Mucosa of descending colon (tissue), 3 donors: ENCODE measurements at regions not wholly inside any gene's neighbourhood (a gene's known extent, or its start where the extent isn't known, plus 50 kb on each side); places are given as distances from the start of the nearest gene placed in this dataset.

Experiments
- ATAC-seq: fragments of 200-7000 bp; cut with Tn5 transposase; one replicate; pipeline ENCODE4 v1.9.1; 2020; ENCODE audit warnings: mild to moderate bottlenecking, moderate library complexity
- DNase-seq, 3 donors: peaks; one replicate each; pipeline ENCODE4 v3.0.0-alpha.2; 2020
- H3K36me3 ChIP-seq: fragments of 200-600 bp; one replicate; pipeline ENCODE4 v1.8.0; 2021; ENCODE audit warnings: low read depth, mild to moderate bottlenecking
- H3K4me1 ChIP-seq: fragments of 200-600 bp; one replicate; pipeline ENCODE4 v1.8.0; 2021; ENCODE audit warnings: low read depth, mild to moderate bottlenecking
- H3K4me3 ChIP-seq: fragments of 200-600 bp; one replicate; pipeline ENCODE4 v1.8.0; 2021; ENCODE audit warnings: mild to moderate bottlenecking
- H3K9me3 ChIP-seq: fragments of 200-600 bp; one replicate; pipeline ENCODE4 v1.8.0; 2021; ENCODE audit warnings: mild to moderate bottlenecking
- CTCF ChIP-seq: fragments of 200-600 bp; IDR thresholded peaks from one replicate; pipeline ENCODE4 v1.8.0; 2022; ENCODE audit warnings: antibody characterized with exemption, mild to moderate bottlenecking
- intact Hi-C, 2 donors: fragments of 100-400 bp; cut with DNase I in 1 of 2; cut with micrococcal nuclease in 1 of 2; formaldehyde crosslinking; loops; one replicate each; pipeline versions ENCODE4 v1.11.0 to v1.11.1; 2022; cut with DNase I, micrococcal nuclease
- donor health status: DM: no; HTN: no; CAD: no; lungs with moderate emphysema.
- donor health status: DM: no; HTN: no; CAD: no.
- donor health status: DM: no; HTN: yes; CAD: no.

- Histone ChIP-seq H3K4me1 (no peaks in the 10 kb centered on the region), H3K36me3 (no peaks in the 10 kb centered on the region), H3K4me3 (no peak overlapping the region), H3K9me3 (no peaks in the 10 kb centered on the region)
- ATAC-seq (no peak), DNase-seq (no peak)
- intact Hi-C loops, result no loop called here
- no peak for TF ChIP-seq CTCF
Observed at GRCh38 chr6:56767892-56768531, 125.3 kb upstream of the DST start.

GRCh38 chr6:56767435-56767834 is 124.7 kb upstream of the DST start:
- H3K4me1 ChIP-seq, result no peaks in the 10 kb centered on the region
- no peak for TF ChIP-seq CTCF

GRCh38 chr6:56766806-56767178 is 124.1 kb upstream of the DST start:
- Histone ChIP-seq H3K4me1 (no peaks in the 10 kb centered on the region), H3K9me3 (no peaks in the 10 kb centered on the region), H3K4me3 (no peak overlapping the region), H3K36me3 (no peaks in the 10 kb centered on the region)
- TF ChIP-seq CTCF, result no peak
- DNase-seq (no peak), ATAC-seq (no peak)
- intact Hi-C loops, result no loop called here

More at GRCh38 chr6:56767435-56767834, 124.7 kb upstream of the DST start:
- H3K4me3 ChIP-seq, result no peak overlapping the region
- H3K36me3 ChIP-seq, result no peaks in the 10 kb centered on the region
- ATAC-seq (no peak), DNase-seq (no peak)
- no peaks in the 10 kb centered on the region for H3K9me3 ChIP-seq
- intact Hi-C loops, result no loop called here

- no peak overlapping the region for H3K4me3 ChIP-seq
- no peak for TF ChIP-seq CTCF
- ATAC-seq (no peak), DNase-seq (no peak)
- no peaks in the 10 kb centered on the region for H3K36me3 ChIP-seq
- no peaks in the 10 kb centered on the region for H3K9me3 ChIP-seq
- intact Hi-C loops, result no loop called here
- H3K4me1 ChIP-seq, result no peaks in the 10 kb centered on the region
Observed at GRCh38 chr6:56766139-56766805, 123.6 kb upstream of the DST start.

- ATAC-seq (no peak), DNase-seq (no peak)
- Histone ChIP-seq H3K36me3 (no peaks in the 10 kb centered on the region), H3K9me3 (no peaks in the 10 kb centered on the region), H3K4me3 (no peak overlapping the region), H3K4me1 (peaks cover under 1% of the 10 kb centered on the region)
- intact Hi-C loops, result no loop called here
- TF ChIP-seq CTCF, result no peak
Observed at GRCh38 chr6:56765494-56765893, 122.8 kb upstream of the DST start.
